ENCODE measurements at regions not wholly inside any gene's neighbourhood (a gene's known extent, or its start where the extent isn't known, plus 50 kb on each side); places are given as distances from the start of the nearest gene placed in this dataset.

DNA sequence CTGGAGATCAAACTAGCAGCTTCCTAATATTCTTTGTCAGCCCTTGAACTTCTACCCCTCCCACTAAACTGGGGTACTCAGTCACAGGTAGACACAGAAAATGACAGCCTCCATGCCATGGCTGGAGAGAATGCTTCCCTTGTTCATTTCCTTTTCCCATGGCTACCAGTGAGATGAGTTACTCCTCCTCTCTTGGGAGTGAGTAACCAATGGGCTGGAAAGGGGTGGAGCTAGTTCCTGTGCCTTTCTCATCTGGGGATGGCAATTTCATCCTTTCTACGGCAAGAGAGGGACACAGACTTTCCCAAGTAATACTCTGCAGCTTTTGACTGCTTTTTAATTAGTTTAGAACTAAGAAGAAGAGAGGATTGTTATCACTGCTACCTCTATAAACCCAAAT lies 1045.6 kb upstream of the WWC1 start:
- TF ChIP-seq, protein P1, sequence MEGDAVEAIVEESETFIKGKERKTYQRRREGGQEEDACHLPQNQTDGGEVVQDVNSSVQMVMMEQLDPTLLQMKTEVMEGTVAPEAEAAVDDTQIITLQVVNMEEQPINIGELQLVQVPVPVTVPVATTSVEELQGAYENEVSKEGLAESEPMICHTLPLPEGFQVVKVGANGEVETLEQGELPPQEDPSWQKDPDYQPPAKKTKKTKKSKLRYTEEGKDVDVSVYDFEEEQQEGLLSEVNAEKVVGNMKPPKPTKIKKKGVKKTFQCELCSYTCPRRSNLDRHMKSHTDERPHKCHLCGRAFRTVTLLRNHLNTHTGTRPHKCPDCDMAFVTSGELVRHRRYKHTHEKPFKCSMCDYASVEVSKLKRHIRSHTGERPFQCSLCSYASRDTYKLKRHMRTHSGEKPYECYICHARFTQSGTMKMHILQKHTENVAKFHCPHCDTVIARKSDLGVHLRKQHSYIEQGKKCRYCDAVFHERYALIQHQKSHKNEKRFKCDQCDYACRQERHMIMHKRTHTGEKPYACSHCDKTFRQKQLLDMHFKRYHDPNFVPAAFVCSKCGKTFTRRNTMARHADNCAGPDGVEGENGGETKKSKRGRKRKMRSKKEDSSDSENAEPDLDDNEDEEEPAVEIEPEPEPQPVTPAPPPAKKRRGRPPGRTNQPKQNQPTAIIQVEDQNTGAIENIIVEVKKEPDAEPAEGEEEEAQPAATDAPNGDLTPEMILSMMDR (IDR thresholded peaks at IDR 0.05; ENCODE audit: low read depth, low read length), result no peak
- TF ChIP-seq POLR2A (IDR thresholded peaks at IDR 0.05; ENCODE audit: extremely low read depth, insufficient read length), result no peak

Data from NB4 (cell line).